HG03280 (cell line): ENCODE measurements at regions not wholly inside any gene's neighbourhood (a gene's known extent, or its start where the extent isn't known, plus 50 kb on each side); places are given as distances from the start of the nearest gene placed in this dataset.
"Not testable (repeated sequence)": the region's sequence is repeated elsewhere in the genome, so short reads cannot be mapped to it uniquely, and the experiment has no call there.

Experiments
- ATAC-seq: cut with Tn5 transposase; IDR thresholded peaks from one replicate; pipeline ENCODE4 v1.9.1; 2021; ENCODE audit warnings: mild to moderate bottlenecking, moderate library complexity; ENCODE audit not compliant: unreplicated experiment

DNA sequence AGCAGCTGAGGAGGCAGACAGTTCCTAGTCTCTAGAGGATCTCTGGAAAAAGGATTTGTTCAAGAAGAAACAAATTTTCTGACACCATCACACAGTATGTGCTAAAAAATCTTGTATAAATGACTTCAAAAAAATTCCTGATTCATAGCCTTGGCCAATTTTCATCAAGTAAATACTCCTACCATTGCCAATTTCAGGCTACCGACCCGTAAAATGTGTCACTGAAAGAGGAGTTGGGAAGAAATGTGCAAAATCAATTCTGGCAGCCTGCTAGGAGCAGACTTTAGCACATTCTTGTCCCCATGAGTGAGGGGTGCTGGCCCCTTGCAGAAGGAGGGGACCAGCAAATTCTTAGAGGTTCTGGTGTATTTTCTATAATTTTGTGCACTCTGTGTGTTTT is 109.4 kb downstream of the TMEM30B start:
- ATAC-seq: no peak

DNA sequence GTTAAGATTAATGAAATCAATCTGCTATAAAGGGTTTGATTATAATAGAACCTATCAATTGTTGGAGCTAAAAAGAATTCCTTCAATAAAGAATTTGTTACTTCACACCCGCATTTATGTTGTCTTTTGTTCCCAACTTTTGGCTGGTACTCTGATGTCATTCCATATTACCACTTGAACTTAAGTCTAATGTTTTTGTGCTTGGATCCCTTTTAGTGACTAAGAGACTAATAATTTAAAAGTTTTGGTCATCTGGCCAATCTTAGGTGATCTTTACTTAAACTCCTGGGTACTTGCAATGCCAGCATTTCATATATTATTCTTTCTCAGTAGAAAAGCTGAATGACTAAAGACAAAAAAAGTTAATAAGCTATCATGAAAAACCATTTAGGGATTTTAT is 113.0 kb downstream of the TMEM30B start:
- ATAC-seq: no peak

DNA sequence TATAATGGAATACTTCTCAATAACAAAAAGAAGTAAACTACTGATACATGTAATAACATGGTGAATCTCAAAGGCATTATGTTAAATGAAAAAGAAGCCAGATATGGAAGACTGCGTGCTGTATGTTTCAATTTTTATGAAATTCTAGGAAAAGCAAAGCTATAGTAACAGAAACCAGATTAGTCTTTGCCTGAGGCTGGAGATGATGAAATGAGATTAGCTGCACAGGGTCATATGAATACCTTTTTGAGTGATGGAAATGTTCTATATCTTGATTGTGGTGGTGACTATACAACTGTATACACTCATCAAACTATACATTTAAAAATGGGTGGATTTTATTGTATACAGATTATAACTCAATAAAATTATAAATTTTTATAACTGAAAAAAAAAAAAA is 113.5 kb downstream of the TMEM30B start:
- no peak for ATAC-seq

DNA sequence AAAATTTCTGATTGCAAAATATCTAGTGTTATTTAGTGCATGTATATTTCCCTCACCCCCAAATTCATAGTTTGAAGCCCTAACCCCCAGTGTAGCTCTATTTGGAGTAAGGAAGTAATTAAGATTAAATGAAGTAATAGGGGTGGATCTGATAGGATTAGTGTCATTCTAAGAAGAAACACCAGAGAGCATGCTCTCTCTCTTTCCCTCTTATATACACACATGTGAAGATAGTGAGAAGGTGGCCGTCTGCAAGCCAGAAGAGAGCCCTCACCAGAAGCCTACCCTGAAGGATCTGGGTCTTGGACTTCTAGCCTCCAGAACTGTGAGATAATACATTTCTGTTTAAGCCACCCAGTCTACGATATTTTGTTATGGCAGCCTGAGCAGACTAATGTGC is 120.3 kb downstream of the TMEM30B start:
- ATAC-seq: no peak

DNA sequence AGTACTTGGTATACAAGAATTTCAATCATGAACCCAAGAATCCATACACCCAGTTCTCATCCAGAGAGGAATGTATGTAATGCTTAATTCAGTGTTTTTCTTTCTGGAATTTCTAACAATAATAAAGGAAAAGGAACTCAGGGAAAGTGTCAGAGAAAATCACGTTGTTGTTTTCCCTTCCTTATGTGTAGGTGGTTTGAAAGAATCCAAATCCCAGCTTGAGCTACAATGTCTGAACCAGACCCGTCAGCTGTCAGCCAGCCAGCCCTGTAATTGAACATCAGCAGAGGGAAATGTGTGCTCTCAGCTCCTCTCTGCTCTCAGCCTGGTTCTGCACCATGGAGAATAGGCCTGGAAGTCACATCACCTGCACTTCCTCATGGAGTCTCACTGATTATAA is 126.5 kb downstream of the TMEM30B start:
- ATAC-seq: no peak

DNA sequence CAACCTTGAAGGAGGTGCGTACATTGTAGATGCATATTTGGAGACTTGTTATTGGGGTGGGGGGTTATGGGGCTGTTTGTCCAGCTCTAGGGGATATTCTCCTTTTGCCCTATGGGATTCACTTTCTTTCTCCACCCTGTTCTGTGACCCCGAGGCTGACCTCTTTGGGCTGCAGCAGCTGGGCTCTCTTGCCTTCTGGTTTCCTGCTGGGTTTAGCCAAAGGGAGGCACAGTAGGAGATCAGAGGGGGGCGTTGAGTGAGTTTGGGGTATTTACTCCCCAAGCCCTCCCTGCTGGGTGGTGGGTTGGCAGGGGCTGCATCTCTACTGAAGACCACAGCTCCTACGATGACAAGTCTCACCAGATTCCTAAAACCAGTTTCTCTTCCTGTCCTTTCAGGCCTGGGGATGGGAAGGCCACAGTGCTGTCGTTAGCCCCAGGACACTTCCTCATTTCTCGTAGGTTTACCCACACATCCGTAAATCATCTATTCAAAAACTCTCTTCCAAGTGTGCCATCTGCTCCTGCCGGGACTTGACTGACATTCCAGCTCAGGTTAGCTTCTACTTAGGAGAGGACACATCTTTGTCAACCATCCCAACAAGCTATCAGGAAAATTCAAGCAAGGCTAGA is 127.1 kb downstream of the TMEM30B start:
- no peak for ATAC-seq

DNA sequence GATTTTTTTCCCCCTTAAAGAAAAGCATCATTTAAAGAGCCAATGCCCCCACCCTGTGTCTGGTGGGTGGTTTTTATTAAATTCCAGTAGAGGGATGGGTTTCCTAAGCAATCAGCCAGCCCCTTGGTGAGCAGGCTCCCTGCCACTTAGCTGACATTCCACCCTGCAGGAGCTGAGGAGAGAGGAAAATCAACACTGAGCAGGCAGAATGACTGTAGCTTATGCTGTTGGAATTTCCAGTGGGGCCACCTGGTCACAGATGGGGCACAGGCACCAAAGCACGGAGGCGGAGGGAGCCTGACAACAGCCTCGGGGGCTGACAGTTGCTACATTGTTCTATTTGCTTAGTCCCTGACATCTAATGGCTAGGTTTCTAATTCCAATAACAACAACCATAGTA is 127.7 kb downstream of the TMEM30B start:
- ATAC-seq: no peak

DNA sequence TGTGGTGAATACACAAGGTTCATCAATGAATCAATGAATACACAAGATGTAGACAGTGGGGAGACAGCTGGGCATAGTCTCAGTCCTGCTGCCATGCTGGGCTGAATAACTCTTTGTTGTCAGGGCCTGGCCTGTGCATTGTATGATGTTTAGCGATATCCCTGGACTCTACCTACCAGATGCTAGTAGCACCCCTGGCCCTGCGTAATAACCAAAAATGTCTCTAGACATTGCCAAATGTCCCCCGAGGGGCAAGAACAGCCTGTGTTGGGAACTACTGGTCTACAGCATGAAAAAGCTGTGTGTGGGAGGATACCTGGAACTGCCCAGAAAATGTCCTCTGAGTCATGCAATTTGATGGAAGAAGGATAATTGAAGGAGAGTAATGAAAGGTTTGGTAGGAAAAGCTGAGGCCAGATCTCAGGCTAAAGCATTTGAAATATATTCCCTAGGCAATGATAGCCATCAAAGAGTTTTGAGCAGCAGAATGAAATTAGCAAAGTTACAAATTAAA is 128.2 kb downstream of the TMEM30B start:
- ATAC-seq: no peak

DNA sequence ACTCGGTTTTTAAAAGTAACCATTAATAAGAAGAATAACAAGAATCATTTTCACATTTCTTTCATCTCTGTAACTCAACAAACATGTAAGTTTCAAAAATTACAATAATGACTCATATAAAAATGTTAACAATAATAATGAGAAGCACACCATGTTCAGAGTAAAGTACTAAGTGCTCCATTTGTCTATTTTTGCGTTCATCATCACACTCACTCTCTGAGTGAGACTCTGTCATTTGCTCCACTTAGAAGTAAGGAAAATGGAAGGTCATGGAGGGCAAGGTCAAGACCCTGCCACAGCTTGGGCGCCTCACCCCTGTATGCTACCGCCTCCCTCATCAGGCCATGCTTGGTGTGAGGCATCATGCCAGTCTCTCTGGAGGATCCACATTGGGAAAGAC is 129.9 kb downstream of the TMEM30B start:
- ATAC-seq: no peak

DNA sequence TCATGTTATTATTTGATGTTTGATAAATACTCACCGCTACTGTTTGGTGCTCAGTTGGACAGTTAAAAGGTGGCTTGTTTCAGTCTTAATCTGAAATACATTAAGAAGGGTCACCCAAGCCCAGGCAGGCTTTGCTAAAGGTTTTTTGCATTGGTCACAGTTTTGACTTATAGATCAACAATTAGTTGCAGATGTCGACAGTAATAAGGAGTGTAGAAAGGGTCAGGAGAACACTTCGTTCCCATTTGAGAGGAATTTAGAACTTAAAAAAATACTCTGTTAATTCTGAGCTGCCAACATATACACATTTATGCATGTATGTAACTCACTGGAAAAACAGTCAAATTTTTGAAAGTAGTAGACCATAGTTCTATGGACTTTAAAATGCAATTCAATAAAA is 130.3 kb downstream of the TMEM30B start:
- ATAC-seq: no peak

DNA sequence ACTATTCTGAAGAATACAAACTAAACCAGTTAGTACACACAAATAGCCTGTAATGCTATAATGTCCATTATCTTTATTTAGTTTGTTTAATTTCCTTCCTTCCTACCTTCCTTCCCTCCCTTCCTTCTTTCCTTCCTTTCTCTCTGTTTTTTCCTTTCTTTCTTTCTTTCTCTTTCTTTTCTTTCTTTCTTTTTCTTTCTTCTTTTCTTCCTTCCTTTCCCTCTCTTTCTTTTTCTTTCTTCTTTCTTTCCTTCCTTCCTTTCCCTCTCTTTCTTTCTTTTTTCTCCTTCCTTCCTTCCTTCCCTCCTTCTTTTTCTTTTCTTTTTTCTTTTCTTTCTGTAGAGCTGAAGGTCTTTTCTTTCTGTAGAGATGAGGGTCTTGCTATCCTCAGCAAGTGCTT is 131.2 kb downstream of the TMEM30B start:
- no peak for ATAC-seq

DNA sequence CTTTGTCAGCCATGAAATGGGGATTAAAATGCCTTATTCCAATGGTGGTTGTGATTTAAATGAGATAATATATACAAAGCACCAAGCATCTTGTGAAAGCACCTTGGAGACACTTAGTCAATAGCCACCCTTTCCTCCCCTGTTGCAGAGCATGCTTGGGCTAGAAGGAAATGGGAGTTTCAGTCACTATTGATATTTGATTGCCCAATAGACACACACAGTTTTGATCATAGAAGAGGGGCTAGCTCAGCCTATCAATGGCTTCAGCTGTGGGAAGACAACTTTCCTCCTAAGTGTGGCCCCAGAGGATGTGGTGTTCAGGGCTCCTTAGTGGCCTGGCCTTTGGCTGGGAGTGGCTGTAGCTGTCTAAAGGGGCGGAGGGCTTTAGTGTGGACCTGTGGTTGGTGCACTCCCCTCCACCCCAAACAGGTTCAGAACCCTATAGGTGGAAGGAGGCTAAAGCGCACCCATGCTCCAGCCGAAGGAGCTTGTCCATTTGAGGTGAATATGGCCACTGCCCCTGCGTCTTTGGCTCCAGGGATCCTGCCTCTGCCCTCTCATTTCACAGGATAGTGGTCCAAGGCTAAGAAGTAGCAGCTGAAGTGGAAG is 132.3 kb downstream of the TMEM30B start:
- no peak for ATAC-seq

DNA sequence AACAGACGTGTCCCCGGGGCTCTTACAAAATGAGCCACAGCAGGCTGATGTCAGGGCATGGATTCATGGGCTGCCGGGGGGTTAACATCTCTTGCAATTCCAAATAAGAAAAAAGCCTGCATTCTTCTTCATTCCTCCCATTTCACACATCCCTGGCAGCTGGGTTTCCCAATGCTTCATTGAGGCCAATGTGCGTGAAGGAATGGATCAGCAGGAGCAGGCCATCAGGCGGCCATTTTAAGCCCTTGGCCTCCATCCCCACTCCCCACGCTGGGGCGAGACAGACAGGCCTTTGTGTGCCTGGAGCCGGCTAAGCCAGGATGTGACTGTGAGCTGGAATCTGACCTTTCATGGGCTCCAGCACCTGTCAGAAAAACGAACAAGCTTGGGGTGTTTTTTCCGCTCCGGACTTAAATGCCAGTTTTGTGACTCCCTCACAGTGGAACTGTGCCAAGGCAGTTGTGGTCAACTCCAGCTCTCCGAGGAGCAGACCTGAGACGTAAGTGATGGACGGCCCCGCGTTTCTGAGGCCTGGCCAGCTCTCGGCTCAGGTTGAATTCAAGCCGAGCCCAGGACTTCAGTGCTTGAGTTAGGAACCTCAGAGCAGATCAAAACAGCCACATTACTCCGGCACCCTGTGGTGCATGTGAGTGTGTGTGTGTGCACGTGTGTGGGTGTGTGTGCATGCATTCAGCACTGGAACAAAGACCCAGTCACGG is 133.1 kb downstream of the TMEM30B start:
- no peak for ATAC-seq

DNA sequence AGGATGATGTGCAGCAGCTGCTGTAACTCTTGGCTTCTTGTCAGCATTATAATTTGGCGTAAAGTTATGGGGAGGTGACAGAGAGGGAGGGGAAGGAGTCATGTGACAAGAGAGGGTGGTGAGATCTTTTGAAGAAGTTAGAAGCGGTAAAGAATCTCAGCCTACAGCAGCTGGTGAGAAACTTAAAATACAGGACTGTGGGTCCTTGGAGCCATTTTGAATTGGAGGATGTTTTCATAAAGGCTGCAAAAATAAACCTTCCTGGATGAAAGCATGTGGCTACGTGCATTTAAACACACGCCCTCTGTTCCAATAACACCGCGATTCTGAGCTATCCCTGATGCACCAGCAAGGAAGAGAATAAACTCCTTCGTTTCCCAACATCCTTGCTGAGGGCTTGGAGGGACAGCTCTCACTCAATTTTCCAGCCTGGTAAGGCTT is 133.7 kb downstream of the TMEM30B start:
- no peak for ATAC-seq

DNA sequence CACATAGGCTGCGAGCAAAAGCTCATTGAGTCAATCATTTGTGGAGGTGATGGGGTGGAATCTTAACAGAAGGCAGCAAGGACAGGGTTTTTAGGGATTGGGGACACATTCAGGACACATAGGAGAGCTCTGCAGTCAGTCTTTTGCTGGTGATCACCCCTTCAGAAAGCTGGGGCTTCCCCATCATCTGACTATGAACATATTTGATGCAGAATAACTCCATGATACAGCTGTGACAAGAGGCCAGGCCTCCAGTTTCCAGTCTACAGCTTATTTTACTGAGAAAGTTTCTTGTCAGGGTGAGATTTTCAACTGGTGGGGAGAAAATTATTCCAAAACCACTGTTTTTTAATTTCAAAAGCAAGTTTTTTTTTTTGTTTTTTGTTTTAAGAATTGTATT is 134.2 kb downstream of the TMEM30B start:
- no peak for ATAC-seq

DNA sequence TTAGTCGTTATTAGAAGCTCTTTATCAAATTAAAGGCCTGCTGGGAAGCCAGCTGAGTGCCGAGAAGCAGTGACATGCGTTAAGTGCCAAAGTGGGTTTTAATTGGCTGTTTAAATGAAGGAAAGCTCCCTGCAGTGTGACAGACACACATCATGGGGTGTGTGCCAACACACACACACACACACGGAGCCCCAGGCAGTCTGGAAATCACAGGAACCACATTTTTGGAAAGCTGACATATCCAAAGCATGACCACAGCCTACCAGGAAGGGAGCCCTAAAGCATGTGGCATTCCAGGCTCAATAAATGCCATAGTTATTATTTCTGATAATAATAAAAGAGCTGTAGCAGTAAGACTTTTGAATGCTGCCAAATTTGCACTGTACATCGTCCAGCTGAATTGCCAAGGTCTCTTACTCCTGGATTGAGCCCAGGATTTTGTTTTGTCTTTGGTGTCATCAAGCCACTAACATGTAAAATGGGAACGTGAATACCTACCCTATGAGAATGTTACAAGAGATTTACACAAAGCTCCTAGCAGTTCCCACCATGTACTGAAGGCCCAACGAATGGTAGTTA is 135.1 kb downstream of the TMEM30B start:
- ATAC-seq: no peak

DNA sequence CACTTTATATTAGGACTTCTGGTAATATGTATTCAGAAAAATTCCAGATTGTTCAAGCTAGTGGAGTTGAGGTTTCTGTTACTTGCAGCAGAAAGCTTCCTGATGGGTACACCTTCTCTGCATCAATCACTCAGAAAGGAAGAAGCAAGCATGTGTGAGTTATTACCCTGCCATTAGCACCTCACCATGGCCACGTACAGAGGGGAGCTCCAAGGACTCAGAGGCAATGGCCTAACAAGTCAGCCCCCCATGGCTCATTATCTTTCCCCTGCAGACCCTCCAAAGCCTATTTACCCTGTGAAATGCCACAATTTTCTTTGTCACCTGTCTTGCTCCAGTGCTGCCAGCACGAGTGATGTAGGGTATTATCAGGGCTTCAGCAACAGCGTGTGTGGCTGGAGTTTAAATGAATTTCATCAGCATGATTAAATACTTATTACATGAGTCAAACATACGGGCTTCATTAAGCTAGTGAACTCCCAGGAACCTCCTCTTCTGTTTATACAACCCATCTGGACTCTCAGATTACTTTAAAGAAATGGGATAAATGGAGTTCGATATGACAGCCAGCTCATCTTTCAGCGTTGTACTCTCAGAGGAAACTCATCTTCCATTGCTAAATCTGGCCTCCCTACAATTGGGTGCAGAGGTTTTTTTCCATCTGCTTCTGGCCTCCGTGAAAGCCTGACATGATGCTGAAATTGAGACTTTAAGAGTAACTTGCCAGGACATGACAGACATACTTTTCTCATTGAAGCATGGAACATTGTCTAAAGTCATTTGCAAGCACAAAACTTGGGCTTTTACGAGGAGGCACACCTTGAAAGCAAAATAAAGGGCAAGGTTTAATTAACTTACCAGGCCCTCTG is 135.9 kb downstream of the TMEM30B start:
- ATAC-seq: no peak

DNA sequence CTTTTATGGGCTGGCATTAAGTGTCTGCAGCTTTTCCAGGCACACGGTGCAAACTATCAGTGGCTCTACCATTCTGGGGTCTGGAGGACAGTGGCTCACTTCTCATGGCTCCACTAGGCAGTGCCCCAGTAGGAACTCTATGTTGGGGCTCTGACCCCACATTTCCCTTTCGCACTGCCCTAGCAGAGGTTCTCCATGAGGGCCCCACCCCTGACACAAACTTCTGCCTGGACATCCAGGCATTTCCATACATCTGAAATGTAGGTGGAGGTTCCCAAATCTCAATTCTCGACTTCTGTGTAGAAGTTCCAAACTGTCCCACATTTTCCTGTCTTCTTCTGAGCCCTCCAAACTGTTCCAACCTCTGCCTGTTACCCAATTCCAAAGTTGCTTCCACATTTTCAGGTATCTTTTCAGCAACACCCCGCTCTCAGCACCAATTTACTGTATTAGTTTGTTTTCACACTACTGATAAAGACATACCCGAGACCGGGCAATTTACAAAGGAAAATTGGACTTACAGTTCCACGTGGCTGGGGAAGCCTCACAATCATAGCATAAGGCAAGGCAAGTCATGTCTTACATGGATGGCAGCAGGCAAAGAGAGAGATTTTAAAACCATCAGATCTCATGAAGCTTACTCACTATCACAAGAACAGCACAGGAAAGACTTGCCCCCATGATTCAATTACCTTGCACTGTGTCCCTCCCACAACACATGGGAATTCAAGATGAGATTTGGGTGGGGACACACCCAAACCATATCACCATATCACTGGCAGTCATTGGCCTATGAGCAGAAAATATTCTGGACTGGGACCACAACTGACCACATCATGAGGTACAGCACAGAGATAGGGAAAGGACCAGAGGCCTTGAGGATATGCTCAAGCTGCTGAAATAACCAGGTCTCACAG is 136.8 kb downstream of the TMEM30B start:
- ATAC-seq: not testable (repeated sequence)

DNA sequence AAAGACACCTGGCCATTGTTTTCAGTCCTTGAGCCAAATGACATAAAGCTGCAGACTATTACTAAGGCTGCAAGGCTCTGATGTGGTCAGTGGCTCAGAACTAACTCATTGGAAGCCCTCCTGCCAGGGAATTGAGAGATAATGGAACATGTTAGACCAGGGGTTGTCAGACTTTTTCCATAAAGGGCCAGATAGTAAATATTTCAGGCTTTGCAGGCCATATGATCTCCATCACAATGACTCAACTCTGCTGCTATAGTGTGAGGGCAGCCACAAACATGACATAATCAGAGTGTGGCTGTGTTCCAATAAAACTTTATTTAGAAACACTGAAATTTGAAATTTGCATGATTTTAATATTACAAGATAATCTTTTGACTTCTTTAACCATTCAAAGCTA is 140.3 kb downstream of the TMEM30B start:
- ATAC-seq: no peak

DNA sequence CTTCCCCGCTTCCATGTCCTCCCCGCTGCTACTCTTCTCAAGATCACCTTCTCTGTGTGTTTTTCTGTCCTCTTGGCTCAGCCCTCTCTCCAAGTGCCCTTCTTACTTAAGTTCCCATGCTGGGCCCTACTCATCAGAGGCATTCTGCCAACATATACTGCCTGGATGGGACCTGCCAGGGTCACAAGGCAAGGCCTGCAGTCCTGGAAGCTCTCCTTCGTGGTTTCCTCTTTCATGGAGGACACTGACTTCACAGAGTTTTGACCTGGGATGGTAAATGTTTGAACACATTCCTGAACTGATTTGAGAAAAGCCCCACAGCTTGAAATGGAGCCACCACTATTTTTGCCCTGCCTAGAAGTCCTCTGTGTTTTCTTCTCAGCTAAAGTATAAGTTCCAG is 140.9 kb downstream of the TMEM30B start:
- no peak for ATAC-seq
